Activated CD8-positive, alpha-beta memory T cell treated with anti-CD3 and anti-CD28 coated beads for 48 hours (primary cell): ENCODE measurements at regions not wholly inside any gene's neighbourhood (a gene's known extent, or its start where the extent isn't known, plus 50 kb on each side); places are given as distances from the start of the nearest gene placed in this dataset.

Source experiments
- DNase-seq, 3 experiments: peaks; one replicate each; pipeline ENCODE4 v3.0.0-alpha.2; 2020; ENCODE audit warnings: low read depth in 2 of 3, low spot score in 2 of 3

DNA sequence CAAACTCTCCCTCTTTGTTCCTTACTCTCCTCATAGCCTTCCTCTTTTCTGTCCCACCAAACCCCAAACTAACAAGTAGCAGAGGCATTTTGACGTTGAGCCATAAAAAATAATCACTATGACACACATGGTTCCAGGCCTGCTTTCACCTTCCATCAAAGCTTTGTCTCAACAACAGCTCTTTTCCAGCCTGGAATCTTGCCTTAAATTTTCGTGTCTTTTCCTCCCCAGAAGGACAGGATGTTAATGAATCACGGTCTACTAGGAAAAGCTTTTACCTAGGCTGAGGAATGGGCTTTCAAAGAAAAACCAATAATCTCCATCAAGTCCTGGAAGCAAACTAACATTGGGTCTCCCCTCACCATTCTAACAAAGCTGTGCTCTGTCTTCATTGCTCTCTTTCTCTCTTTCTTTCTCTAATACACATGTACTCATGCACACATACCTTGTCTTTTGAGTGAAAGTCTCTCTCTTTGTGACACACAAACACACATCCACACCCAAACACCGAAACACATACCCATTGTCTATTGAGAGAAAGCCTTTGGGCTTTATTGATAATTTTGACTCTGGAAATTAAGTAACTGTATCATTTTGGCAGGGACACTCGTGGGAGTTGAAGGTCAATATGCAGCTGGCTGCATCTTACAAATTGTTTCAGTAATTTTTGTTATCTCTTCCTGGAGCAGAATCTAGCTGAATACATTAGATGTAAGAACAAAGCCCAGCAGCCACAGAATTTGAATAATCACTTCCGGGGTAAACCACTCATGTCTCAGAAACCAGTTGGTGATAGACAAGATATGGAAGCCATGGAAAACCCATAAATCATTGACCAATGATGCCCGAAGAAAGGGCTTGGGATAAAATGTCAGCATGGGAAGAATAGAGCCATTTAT, 107.4 kb upstream of the SLC4A7 start:
- no peak for DNase-seq

DNA sequence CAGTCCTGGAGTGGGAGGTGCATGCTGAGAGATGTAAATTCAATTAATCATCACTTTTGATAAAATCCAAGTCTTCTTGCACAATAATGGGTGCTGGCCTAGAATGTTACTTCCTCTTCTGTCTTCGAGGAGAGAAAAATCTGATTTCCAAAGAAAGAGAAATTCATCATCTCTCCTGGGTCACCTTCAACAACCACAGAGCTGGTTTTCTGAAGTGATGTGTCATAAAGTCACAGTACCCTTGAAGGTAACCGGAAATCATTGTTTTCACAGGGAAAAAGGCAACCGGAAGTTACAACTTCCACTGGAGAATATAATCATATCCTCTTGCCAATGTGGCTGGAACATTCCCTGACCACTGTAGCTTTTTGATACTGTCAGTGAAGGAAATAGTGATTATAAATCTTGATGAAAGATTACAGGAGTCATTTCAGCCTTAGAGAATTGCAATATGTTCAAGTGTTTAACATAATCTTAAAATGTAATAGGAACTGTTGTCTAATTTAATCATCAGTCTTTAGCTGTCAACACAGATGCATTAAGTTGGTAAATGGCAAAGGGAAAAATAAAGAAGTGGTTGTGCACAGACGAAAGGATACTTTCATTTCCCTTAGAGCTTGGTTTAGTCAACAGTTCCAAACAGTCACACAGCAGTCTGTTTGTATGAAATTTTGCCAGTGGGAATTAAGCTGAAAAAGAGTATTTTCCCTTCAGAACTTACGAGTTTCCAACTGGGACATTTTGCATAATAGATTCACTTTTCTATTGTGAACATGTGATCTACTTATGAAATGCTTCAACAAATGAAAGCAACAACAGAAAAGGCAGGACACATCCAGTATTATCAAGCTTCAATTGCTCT, 106.5 kb upstream of the SLC4A7 start:
- DNase-seq: no peak

DNA sequence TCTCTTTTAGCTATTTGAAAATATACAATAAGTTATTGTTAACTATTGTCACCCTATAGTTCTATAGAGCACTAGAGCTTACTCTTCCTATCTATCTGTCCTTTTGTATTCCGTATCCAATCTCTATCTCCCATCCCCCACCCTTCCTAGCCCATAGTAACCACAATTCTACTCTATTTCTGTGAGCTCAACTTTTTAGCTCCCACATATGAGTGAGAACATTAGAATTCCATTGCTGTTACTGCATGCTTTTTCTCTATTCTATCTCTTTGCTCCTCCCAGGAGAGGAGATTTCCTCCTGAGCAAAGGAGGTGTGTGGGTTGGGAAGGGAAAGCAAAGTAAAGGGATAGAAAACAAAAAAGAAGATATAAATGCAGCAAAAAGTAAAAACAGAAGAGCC, 105.6 kb upstream of the SLC4A7 start:
- no peak for DNase-seq

DNA sequence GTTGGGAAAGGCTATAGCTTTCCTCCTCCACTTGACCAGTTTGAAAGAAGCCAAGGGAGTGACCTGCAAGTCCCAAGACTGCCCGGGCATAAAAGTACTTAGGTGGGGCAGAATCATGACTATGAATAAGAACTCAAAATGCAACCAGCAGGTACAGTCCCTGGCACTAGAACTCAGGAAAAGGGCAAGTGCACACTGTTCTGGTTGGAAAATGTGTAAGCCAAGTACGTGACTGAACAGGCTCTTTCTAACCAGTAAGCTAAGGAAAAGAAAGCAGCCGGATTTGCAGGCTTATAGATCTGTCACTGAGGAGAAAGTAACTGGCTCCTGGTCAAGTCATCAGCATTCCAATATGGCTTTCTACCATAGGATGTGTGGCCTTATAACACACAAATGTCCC, 101.2 kb upstream of the SLC4A7 start:
- no peak for DNase-seq

DNA sequence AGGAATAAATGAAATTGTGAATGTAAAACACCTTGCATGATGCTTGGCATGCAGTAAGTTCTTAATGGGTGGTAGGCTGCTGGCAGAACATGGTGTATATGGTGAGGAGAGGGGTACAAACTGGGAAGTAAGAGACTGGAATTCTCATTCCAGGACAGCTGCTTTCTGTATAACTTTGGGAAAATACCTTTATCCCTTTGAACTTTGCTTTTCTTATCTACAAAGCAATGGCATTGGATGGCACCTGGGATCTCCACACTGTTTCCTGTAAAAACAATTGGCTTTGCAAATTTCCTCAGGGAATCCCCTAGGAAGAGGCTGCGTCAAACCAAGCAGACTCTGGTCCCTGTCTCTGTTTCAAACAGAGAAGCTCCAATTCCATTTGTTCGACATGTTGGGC, 100.7 kb upstream of the SLC4A7 start:
- no peak for DNase-seq

DNA sequence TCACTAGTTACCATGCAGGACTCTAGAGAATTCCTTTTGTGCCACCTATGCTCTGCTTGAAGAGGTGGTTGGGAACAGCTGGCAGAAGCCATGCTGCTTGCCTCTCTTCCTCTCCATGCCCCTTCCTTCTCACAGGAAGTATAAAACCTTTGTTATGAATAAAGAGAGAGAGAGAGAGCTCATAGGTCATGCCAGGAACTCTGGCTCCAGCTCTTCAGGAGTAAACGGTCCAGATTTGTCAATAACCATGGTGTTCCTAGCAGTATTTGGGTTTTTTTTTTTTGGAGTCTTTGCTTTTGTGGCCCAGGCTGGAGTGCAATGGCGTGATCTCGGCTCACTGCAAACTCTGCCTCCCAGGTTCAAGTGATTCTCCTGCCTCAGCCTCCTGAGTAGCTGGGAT, 97.7 kb upstream of the SLC4A7 start:
- no peak for DNase-seq

DNA sequence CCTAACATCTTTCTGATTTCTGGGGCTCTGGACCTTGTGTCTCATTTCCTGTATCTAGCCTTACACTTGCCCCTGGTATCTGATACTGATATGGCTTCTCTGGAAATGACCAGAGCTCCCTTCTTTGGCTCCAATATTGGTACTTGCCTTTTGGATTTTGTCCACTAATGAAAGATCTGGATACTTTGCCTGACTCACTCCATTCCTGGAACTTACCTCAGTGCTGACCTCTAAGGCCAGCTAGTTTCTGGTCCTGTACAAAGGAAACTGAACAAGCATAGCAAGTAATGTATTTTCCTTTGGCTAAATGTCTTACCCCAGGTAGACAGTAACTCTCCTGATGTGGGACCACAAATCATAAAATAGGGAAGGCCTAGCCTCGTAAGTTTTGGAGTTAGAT, 93.8 kb upstream of the SLC4A7 start:
- no peak for DNase-seq

DNA sequence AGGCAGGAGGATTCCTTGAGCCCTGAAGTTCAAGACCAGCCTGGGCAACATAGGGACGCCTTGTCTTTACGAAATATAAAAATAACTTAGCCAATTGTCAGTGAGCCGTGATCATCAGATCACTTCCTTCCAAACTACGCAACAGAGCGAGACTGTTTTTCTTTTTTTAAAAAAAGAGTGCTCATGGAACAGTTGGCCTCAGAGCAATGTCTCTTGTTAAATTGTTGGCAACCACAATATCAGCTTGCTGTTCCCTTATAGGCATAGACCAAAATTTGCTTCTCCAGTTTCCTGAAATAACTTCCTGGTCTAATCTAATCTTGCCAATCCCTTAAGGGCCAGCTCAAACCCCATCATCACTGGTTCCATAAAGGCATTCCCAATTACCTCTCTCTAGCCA, 93.3 kb upstream of the SLC4A7 start:
- DNase-seq: no peak

DNA sequence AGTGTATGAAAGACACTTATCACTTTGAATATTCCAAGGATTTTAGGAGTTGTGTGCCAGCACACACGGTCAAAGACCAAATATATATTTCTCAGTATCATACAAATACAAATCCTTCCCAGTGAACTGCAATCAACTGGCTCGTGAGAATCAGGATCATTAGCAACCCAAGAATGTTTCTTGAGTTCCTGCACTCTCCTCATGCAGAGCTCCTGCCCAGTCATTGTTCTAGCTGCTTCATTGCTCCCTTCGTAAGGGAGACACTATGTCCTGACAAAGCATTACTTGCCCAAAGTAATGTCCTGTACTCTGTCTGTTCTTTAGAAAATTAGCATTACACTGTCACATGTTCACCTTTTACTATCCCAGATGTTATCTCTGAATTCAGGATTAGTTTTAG, 92.0 kb upstream of the SLC4A7 start:
- no peak for DNase-seq

DNA sequence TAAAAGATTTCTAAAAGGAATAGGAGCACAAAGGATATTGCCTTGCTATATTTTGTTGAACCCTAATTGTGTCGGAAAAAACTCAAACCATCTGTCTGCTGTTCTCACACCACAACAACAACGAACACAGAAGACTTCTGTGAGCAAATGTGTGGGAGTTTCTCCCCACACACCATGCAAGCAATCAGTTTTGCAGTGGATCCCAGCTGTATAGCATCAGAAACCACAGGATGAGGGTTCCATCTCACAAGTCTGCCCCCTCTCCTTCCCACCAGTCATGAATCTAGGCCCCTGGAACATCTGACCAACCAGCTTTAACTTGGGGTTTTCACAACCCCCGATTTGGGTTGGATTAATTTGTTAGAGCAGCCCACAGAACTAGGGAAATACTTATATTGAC, 91.3 kb upstream of the SLC4A7 start:
- no peak for DNase-seq

DNA sequence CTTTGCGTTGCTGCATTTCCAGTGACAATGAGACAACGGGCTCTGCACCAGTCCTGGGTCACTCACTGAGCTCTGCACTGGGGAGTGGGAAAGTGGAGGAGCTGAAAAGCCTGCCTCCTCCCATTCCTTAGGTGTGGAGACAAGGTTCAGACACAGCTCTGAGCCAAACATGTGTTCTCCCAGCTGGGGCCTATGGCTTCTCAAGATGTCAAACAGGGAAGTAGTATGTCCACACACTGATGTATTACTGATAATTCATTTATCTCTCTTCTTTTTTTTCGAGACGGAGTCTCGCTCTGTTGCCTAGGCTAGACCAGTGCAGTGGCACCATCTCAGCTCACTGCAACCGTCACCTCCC, 90.2 kb upstream of the SLC4A7 start:
- DNase-seq: no peak

DNA sequence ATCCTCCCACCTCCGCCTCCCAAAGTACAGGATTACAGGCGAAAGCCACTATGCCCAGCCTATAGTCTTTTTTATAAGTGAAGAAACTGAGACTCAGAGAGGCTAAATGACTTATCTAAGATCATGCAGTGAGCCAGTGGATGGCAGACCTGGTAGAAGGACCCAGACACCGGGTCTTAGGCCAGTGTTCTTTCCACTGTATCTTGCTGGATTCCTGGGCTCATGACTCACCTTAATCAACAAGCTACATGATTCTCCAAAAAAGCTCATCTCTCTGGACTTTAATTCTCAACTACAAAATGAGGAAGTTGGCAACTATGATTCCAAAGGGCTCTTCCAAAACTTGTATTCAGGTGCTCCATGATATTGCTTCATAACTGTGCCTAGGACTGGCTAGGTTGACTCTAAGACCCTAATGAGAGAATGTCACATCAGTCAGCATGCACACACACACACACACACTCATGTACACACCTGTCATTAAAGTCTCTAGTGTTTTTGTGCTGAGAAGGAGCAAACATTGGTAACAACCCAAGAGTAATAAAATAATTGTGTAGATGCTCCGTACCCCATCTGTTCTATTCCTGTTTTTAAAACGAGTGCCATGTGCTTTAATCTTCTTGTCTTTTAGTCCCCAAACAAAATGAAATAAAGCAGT, 89.7 kb upstream of the SLC4A7 start:
- DNase-seq: no peak

DNA sequence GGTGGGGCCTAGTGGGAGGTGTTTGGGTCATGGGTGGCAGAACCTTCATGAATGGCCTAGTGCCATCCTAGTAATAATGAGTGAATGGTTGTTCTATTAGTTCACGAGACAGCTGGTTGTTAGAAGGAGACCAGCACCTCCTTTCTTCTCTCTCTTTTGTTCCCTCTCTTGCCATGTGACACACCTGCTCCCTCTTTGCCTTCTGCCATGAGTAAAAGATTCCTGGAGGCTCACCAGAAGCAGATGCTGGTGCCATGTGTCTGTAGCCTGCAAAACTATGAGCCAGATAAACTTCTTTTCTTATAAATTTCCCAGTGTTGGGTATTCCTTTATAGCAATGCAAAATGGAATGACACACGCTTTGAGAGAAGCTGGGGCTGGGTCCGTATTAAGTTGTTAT, 89.0 kb upstream of the SLC4A7 start:
- no peak for DNase-seq

DNA sequence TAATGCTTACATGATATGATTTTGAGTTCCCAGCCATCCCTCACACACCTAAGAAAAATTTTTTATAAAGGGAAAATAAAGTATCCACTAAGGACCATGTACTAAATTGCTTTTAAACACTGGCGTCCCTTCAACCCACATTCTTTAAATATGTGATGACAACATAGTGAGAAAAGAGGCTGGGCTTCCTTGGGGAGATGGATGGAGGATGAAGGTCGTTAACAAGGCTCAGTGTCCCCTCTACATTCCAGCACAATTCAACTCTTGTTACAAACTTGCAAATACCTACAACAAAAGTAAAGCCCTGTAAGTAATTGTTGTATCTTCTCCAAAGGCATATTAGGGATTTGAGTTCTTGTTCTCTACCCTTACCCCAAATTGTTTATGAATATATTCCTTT, 87.2 kb upstream of the SLC4A7 start:
- DNase-seq: no peak

DNA sequence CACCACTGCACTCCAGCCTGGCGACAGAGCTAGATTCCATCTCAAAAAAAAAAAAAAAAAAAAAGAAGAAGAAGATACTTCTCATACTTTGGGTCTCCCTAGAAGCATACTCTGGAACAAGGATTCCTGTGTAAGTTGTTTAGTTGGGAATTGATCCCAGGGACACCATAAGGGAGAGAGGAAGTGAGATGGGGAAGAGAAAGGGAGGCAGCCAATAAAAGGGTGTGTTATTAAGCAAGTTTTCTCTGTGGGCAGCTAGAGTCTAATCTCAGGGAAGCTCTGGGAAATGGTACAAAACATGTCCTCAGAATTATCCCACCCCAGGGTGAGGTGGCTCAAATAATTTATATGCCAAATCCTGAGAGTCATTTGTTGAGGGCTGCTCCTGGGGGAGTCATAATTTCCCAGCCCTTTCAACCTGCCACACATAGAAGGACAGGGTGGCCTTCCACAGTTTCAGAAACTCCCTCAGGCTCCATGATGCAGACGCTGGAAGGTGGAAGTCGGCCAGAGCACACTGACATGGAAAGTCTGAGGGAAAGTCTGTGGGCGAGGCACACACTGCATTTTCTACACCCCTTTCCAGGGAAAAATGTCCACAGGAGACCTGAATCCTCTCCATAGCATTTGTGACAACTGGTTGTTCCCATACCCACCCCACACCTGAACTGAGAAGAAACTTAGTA, 86.4 kb upstream of the SLC4A7 start:
- DNase-seq: no peak

DNA sequence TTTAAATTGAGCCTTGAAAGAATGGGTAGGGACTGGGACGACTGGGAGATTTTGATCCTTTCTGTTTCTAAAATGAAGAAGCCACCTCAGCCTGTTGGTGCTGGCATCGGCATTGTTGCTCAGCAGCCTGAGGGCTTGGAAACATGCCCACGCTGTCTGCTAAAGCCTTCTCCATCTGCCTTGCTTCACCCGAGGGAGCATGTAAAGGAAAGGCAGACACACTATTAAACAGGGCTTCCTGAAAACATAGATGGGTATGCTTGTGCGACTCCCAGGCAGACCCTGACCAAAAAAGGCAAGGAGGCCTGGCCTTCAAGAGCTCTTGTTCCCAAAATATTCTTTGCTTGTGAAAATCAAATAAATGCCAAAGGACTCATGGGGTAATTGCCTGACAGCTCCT, 84.2 kb upstream of the SLC4A7 start:
- no peak for DNase-seq

DNA sequence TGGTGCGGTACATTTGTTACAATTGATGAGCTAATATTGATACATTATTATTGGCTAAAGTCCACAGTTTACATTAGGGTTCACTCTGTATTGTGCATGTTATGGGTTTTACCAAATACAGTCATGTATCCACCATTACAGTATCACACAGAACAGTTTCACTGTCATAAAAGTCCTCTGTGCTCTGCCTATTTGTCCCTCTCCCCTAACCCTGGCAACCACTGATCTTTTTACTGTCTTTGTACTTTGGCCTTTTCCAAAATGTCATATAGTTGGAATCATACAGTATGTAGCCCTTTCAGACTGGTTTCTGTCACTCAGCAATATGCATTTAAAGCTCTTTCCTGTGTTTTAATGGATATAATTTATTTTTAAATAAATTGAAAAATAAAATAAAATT, 83.1 kb upstream of the SLC4A7 start:
- DNase-seq: no peak

DNA sequence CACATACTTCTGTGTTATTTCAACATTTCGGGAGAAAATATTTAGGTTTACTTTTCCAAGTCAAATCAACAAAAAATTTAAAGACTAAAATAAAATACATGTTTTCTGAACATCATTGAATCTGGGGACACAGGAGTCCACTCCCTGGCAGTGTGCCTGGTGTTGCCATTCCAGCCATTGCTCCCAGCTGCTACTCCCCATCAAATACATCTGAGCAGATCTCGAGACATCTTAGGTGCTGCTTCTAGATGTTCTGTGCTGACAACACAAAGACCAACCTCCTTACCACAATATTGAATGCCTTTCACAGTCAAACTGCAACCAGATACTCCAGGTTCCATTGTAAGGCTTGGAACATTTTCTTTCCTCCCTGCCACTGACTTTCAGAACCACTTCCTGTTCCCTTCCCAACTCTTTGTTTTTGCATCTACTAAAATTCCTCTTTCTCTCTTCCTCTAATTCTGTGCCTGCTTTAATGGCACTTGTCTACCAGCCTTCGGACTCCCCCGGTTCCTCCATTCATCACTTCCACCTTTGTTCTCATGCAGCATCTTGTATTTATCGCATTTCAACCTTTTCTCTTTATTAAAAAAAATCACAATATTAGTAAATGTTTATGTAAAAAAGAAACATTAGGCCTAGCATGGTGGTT, 81.1 kb upstream of the SLC4A7 start:
- DNase-seq: no peak

DNA sequence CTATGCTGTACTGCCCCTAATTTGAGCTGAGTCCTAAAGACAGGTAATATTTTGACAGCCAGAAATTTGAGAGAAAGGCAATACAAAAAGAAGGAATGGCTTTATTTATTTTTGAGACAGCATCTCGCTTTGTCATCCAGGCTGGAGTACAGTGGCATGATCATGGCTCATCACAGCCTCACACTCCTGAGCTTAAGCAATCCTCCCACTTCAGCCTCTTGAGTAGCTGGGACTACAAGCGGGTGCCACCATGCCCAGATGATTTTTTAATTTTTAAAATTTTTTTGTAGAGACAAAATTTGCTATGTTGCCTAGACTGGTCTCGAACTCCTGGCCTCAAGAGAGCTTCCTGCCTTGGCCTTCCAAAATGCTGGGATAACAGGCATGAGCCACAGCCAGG, 77.4 kb upstream of the SLC4A7 start:
- DNase-seq: no peak

DNA sequence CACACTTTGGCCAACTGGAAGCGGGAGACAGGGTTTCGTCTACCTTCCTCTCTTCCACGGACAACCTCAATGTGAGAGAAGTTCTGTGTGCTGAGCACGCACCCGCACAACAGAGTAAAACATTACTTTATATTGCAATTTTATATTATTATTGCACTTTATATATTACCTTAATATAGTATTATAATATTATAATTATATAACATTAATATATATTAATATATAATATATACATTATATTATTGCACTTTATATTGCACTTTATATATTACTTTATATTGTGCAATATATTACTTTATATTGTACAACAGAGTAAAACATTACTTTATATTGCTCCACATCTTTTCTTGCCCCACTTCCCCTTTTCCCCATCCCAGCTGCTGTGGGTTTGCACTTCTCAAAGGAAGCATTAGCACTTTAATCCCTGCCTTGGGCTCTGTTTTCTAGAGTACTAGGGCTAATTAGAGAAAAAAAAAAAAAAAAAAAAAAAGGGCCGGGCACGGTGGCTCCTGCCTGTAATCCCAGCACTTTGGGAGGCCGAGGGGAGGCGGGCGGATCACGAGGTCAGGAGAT, 76.4 kb upstream of the SLC4A7 start:
- no peak for DNase-seq

DNA sequence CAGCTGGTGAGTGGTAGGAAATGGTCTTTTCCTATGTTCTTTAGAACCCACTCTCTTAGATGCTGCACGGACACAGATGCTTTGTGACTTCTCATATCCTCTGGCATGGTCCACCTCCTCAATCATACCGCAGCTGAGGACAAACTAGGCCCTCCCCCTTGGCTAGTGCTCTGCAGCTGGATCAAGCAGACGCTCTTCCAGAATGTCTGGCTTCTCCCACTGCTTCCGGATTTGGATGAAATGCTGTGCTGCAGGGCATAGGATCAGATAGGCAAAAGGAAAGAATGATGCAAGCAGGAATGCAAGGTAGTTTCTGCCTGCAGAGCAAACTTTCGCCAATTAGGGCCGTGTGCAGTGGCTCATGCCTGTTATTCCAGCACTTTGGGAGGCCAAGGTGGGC, 75.7 kb upstream of the SLC4A7 start:
- no peak for DNase-seq
